T1000 (cell line): ENCODE measurements at regions not wholly inside any gene's neighbourhood (a gene's known extent, or its start where the extent isn't known, plus 50 kb on each side); places are given as distances from the start of the nearest gene placed in this dataset.
A peak's percentile ranks its signal among the peaks of the same experiment; 100 is the strongest.
"Not testable (repeated sequence)": the region's sequence is repeated elsewhere in the genome, so short reads cannot be mapped to it uniquely, and the experiment has no call there.

ENCODE experiments used
- DNase-seq: peaks from one replicate; lab custom pipeline; 2025; ENCODE audit warnings: mixed read lengths; lab: John Stamatoyannopoulos, UW

DNA sequence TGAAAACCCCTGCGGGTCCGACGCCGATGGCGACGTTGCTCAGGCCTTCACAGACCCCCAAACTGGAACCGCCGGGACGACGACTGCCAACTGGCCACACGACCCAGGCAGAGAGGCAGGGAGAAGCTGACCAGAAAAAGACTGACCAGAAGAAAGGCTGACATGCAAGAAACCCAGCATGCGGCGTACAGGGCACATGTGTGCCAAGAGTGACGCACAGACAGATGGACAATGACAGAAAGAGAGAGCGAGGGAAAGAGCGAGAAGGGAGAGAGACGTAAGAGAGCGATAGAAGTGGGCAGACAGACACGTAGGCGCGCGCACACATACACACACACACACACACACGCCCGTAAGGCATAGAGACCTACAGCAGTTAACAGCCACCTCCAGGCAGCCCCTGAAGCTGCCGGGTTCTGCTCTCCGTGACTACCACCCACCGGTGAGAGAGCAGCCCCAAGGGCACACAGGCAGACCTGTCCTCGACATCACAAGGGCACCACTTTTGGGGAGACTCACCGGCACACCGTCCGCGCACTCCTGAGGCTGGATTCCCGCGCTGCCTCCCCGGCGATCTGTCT lies 67.2 kb upstream of the ZNF527 start:
- DNase-seq: no peak

DNA sequence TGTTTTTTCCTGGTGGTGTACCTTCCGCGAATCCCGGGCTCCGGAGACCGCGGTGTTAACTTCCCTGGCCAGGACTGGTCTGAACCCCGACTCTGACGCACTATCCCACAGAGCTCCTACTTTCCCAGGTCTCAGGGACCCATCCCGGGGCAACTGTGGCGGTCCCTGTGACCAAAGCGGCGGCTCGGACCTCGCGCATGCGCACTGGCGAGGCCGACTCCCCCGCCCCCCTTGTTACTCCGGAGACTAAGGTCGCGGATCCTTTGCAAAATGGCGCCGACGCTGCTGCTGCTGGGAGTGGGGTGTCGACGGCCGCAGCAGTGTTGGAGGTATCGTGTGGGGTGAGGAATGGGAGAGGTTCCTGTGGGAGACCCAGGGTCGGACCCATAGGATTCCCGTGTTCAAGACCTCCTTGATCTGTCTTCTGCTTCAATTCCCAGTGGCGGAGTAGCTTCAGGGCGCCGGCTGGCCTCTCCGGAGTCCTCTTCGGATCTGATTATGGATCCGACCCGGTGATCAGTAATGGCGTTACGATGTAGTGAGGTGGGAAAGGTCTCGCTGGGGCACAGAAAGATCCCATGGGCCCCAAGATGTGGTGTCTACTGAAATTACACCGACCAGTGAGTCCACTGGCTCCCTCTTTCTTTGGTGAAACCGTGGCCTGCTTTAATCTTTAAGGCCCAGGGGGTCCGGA lies 66.6 kb upstream of the ZNF527 start:
- DNase-seq: peak; percentile 70

DNA sequence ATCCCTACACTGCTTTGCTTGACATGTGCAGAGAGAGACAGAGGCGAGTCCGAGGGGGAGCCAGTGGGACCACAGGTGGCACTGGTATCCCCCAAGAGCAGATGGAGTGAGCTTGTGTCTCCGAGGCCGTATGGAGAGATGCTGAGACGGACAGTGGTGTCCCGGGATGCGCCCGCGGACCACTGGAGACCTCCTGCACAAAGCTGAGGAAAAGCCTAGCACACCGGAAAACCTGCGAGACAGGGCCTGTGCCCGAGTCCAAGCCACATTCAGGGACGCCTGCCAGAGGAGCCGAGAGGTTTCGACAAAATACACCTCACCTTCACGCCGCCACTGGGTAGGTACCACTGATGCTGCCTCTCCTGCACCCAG lies 66.0 kb upstream of the ZNF527 start:
- DNase-seq: no peak

DNA sequence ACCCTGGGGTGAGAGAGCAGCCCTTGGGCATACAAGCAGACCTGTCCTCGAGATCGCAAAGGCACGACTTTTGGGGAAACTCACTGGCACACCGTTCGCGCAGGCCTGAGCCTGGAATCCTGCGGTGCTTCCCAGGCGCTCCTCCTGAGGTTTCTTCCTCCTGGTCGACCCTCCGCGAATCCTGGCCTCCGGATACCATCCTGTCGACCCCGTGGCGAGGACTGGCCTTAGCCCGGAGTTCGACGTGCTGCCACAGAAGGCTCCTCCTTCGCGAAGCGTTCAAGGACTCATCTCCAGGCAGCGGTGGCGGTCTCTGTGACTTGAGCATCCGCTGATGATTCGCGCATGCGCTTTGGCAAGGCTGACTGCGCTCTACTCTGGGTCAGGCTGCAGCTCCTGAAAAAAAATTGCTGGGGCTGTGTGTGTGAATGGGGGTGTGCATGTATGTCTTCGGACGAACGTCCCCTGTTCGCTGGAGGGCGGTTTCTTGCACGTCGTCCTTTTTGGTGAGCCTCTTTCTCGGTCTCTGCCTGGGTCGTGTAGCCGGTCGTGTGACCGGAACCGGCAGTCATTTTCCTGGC lies 64.4 kb upstream of the ZNF527 start:
- DNase-seq: no peak

DNA sequence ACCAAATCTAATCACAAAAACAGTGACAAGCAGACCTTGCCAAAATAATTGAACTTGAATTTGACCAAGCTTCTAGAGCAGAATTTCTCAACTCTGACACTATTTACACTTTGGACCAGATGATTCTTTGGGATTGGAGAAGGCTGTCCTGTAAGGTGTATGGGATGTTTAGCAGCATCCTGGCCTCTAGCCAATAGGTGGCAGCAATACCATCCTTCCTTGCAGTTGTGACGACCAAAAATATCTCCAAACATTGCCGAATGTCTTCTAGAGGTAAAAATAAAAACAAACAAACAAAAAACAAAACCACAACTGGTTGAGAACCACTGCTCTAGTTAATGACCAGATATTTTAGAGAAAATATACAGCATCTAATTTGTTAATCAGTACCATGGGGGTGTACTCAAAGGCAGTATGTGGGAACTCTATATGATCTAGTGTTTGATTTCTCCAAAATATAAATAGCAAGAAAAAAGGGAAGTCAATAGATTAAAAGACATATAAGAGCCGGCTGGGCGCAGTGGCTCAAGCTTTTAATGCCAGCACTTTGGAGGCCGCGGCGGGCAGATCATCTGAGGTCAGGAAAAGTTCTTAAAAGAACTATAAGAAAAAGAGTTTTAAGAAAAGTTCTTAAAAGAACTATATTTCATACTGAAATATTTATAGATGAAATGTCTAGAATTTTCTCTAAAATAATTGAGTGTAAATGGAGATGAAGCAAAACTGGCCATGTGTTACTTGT lies 60.9 kb upstream of the ZNF527 start:
- no peak for DNase-seq

DNA sequence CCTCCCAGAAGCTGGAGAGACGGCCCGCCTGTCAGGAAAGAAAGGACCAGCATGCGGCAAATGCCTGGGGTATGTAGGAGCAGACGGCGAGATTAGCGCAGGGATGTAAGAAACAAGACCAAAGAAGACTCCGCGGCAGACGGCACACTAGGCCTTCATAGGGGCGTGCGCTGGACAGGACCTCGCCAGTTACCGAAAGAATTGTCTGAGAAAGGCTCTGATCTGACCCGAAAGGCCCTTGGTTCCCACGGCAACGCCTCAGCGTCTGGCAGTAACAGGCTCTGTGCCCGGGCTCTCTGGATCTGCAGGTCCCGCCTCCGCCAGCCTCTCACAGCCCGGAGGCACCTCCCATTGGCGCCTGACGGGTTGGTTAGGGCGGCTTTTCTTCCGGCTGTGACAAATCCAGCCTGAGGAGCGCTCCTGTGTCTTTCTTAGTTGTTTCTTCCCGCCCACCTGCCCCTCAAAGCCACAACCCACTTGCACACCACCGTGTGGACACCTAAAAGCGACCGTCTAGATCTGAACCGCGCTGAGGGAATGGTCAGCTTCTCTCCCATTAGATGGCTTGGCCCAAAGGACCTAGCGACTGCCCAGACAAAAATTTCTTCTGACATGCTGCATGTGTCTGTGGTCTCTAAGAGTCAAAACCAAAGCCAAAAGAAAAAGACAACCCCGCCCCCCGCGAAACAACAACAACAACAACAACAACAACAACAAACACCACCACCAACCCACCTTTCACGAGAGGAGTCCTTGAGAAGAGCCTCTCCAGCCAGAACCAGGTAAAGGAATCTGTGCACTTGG lies 58.2 kb upstream of the ZNF527 start:
- peak; percentile 36 for DNase-seq

DNA sequence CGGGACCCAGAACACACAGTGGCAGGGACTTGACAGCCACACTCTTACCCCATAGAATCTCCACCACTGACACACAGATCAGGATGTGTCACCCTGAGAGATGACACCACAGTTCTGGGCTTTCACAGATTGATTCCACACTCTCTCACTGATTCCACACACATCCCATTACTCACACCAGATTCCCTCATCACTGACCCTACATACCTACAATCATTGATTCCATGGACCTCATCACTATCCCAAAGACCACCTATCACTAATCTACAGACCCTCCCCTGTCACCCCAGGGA lies 57.6 kb upstream of the ZNF527 start:
- DNase-seq: no peak

DNA sequence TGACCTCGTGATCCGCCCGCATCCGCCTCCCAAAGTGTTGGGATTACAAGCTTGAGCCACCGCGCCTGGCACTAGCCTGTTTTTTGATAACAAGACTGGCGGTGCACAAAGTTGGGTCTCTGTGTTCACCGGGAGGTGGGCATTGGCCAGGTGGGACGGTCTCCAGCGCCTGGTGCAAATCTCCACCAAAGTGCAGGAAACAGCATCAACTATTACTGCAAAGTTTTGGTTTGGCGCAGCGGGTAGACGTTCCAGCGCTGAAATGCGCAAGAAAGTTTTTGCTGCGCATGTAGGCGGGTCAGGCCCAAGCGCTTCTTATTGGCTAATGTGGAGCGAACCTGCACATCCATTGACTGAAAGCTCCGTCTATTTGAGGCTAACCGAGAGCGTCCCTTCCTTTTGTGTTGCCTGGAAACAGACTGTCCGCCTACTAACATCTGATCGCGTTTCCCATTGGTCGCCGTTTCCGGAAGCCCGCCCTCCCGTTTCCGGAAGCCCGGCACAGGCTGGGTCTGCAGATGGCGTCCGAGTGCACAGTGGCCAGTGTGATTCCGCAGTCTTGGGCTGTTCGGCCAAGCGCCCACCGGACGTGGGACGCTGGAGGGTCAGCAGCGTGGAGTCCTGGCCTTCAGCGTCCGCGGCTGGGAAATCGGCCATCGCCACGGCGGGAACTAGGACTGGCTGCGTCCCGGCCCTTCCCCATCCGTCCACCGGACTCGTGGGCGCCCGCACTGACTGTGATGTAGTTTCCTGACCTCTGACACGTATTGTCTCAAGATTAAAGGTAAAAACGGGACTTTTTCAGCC lies 53.3 kb upstream of the ZNF527 start:
- peak; percentile 95 for DNase-seq

DNA sequence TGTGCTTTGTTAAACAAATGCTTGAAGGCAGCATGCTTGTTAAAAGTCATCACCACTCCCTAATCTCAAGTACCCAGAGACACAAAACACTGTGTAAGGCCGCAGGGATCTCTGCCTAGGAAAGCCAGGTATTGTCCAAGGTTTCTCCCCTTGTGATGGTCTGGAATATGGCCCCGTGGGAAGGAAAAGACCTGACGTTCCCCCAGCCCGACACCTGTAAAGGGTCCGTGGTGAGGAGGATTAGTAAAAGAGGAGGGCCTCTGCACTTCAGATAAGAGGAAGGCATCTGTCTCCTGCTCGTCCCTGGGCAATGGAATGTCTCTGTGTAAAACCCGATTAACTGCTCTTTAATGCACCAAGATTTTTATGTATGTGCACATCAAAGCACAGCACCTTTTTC lies 49.9 kb upstream of the ZNF527 start:
- not testable (repeated sequence) for DNase-seq
